HG03354 (cell line): ENCODE measurements at regions not wholly inside any gene's neighbourhood (a gene's known extent, or its start where the extent isn't known, plus 50 kb on each side); places are given as distances from the start of the nearest gene placed in this dataset.

Experiments
- ATAC-seq: cut with Tn5 transposase; IDR thresholded peaks from one replicate; pipeline ENCODE4 v1.9.1; 2021; ENCODE audit warnings: mild to moderate bottlenecking; ENCODE audit not compliant: unreplicated experiment, poor library complexity, severe bottlenecking

DNA sequence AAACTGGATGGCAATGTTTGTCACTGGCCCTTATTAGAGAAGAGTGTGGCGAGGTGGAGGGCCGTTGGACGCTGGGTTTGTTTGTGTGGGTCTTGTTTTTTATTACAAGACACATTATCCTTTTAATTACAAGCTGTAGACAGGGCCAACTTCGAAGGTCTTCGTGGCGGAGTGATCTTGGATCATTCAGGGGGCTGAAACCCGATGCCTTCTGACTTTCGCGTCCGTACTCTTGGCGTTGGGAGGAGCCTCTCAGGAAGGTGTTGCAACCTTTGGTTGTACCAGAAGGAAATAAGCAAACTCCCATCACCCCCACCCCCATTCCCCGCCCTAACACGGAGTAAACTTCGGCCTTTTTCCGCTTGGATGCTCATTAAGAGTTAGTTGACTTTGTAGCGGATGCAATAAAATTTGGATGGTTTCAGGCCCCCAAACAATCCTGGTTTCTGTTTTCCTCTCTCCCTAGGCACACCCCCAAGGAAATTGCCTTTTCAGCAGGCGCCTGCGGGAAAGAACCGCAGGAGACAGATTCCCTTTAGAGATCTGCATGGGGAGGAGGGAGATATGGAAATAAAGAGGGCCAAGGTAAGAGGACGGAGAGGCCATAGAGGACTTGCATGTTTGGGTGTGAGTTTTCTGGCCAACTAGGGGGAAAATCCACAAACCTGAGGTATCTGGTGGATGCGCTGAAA is 294.5 kb upstream of the NFE2L3 start:
- ATAC-seq = no peak

DNA sequence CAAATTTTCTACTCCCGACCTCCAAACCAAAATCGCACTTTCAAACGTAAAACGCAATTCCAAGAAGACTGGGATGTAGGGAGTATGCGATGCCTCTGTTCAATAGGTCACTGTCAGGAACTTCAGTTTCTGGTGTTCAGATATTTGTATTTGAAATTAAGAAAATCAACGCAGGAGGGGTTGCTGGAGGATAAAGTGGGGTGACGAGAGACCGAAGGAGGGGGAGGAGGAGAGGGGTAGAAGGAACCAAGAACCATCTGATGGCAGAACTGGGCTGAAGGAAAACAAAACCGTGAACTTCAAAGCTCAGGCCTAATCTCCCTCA is 293.8 kb upstream of the NFE2L3 start:
- ATAC-seq = no peak

DNA sequence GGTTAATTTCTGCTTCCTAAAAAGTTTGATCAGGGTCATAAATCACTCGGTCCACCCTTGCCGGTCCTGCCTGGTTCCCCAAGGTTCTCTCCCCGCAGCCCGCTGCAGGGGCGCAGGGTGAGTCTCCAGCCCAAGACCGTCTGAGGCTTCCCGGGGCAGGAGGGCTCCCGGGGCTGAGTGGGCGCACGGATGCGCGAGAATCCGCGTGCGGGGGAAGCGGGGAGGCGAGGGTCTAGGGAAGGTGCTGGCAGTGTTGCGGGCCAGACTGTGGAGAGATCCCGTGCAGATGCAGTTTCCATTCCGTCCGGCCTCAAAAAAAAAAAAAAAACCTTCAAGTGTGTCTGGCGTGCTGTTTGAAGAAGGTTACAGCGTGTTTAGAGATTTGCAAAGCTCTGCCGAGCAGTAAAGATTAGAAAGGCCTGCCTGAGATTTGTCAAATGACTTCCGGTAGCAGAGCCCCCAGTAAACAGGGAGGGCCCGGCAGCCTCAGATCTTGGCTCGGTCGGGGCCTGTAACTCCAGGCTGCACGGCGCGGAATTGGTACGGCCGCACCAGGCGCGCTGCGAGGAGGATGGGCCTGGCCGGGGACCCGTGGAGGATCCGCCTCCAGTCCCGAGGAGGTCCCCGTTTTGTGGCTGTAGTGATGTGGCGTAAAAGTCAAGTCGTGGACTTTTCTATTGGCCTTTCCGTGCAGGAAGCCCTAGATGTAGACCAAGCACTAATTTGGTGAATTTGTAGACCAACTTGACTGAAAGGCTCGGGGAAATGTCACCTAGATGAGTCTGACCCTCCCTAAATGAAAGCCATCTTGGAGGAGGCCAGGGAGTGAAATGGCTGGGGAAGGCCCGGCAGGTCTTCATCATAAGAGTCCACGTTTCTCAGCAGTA is 293.2 kb upstream of the NFE2L3 start:
- ATAC-seq = no peak

DNA sequence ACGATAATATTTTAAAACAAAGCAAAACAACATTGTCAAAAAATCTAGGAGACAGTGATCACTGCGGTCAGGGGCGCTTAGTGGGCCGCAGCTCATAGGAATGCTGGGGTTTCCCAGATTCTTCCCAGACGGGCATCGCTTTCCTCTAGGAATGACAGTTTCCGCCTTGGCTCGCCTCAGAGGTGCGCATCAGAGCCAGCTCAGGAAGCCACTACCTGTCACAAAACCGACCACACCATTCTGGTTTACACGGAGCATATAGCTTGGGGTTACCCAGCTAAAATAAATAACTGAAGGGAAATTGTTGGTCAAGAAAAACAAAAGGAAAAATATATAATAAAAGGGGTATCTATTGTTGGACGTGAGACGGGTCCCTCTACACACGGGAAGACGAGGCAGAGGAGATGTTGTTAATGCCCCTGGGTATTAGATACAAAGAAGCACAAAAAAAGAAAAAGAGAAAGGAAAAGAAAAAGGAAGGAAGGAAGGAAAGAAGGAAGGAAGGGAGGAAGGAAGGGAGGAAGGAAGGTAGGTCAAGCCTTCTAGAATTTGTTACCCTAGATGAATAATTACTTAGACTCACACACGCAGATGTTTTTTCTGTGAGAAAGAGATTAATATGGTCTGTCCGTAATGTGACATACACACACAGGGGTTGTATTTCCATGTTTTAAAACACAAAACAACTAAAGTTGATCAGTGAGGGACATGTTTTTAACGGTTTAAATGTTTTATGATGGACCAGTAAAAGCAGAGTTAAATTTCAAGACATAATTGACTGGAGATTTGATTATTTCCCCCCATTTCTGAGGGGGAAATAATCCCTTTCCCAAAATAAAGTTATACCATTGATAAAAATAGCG is 292.4 kb upstream of the NFE2L3 start:
- no peak for ATAC-seq

DNA sequence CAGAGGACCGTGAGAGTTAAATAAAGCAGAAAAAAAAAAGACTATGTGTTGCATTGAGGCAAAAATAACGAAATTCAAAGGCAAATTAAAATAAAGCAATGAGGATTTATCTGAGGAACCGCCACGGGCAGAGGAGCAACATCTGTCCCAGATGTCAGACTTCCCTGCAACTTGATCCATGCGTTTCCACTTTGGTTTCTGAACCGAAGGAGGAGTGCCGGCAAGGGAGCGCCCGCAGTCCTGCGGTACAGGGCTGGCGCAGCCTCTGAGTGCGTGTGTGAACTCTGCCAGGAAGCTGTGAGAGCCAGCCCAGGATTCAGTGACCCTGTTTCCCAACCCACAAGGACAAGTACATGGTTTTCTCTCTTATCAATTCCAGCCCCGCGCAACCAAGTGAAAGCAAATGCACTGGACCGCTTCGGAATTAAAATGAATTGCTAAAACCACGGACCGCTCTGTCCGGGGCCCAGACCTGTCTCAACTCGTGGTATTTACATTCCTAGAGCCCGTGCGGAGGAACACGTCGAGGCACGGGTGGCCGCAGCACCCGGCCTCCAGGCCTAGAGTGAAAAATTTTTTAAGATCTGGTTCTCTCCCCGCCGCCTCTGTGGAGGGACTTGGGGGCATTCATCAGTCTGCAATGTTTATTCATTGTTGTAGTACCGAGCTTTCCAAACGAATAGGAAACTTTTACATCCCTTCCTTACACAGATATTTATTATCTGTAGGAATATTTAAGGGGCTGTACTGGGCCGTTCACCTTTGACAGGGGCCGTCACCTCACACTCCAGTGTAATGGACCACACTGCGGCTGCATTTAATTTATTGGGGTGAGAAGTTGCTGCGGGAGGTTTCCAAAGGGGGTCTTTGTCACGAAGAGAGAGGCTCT is 291.5 kb upstream of the NFE2L3 start:
- no peak for ATAC-seq

DNA sequence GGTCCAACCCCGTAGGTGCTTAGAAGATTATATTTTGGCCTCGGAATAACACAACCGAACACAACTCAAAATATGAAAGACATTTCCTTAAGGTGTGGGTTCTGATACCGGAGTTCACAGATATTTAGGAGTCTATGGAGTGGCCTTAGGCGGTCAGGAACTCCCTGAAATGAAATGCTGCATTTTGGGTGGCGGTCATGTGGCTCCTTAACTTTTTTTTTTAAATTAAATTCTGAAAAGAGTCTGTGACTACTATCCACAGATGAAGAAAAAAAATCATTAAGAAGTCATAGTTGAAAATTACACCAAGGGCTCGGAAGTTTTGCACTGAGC is 290.9 kb upstream of the NFE2L3 start:
- no peak for ATAC-seq

DNA sequence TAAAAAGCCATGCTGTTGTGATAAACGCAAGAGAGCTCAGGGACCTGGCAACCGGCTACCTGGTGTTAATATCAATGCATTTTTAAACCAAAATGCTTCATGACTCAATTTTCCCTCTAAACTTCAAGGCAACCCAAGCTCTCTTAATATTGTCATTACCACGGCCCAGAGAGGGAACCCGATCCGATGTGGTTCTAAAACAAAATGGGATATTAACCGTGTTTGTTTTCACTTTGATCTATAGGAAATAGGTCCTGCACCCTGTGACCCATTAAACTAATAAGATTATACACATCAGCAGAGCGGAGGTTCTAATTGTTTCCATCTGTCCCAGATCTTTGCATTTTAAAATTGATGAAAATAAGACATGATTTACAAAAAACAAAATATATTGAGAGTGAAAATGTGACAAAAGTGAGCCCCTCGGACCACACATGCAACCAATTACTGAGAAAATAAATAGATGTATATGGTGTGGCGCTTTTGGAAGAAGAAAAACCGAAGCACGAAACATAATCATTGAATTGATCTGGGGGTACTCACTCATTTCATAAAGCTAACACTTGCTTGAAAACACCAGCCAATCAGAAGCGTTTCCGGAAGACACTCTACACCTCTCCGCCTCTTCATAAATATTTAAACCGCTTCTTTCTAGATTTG is 290.3 kb upstream of the NFE2L3 start:
- ATAC-seq = no peak

DNA sequence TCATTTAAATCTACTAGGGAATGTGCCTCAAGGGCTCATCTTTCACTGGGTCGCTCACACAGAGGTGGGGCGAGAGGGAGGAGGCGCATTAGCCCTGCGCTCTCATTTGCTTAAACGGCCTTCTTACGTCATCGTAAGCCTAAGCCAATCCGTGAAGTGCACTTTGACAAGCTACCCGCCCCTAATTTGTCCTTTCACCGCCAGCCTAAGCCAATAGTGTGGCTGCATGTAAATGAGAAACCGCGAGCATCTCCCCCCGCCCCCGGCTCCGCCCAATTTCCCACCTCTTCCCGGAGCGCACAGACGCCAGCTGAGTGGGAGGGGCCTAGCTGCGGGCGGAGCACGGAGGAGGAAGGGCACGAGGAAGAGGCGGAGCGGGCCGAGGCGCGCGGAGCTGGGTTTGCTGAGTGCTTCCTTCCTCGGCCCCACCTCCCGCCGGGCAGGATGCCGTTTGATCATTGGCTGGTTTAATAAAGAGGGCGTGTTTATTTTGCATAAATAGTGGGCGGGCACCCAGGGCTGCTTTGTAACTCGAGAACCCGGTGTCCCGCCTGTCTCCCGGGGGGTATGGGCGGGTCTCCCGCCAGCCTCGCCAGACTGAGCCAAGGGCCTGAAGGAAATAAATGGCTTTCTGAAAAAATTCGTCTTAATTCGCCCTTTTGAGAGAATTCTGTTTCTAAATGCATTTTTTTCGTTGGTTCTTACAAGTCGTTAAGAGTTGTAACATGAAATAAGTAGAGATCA is 289.6 kb upstream of the NFE2L3 start:
- peak; percentile 92 for ATAC-seq

DNA sequence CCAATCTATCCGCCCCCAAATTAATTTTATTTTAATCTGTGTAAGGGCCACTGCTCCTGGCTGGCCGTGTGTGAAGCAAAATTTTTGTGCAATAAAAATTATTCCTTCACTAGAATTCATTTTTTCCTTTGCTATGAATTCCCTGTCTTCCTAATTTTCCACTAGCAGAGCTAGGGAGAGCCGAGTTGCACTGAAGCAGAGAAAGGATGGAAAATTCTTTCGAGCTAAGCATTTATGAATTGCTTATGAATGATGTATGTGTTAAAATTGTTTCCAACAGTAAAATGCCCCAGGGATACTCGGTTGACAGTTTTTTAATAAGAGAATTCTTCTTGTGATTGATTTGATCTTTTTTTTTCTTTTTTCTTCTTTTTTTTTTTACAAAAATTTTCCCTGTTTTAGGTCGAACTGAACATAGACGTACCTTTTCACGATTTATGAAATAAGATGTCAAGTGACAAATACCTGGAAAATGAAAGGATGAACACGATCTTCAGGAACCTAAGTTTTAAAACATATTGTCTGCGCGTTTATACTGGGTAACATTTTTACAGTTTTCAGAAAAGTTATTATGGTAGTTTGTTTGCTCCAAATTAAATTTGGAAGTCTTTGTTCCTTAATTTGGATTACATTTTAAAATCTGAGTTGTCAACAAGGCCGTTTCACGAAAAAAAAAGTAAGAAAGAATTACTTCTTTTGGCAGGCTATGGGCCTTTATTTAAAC is 288.8 kb upstream of the NFE2L3 start:
- no peak for ATAC-seq

DNA sequence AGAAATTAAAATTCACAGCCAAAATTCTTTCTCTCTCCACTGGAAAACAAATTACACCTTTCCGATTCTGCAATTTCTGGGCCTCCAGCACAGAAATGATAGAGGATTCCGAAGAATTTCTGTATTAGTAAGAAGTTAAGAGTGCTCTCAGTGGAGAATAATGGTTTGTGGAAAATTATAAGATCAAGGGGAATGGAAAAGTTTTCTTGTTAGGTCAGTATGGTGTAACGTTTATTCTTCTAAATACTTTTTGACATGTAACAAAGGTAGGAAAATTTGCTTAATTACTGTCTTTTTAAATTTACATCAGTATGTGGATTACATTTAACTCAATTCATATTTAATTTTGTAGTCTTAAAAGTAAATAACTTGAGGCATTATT is 288.3 kb upstream of the NFE2L3 start:
- ATAC-seq = no peak

DNA sequence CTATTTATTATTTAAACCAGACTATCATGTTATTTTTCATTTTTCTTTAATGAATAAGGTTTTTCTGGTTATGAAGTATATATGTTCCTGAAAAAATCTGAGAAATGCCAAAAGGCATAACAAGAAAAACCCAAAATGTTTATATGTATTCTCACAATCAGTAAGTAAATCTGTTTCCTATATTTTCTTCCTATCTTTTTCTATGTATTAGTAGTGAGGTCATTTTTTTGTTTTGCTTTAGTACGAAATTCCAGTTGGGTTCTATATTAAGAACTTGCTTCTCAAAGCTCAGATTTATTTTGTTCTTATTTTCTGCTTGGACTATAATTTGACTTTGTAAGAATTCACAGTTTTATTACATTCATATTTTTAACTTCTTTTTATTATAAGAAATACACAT is 287.5 kb upstream of the NFE2L3 start:
- ATAC-seq = no peak

DNA sequence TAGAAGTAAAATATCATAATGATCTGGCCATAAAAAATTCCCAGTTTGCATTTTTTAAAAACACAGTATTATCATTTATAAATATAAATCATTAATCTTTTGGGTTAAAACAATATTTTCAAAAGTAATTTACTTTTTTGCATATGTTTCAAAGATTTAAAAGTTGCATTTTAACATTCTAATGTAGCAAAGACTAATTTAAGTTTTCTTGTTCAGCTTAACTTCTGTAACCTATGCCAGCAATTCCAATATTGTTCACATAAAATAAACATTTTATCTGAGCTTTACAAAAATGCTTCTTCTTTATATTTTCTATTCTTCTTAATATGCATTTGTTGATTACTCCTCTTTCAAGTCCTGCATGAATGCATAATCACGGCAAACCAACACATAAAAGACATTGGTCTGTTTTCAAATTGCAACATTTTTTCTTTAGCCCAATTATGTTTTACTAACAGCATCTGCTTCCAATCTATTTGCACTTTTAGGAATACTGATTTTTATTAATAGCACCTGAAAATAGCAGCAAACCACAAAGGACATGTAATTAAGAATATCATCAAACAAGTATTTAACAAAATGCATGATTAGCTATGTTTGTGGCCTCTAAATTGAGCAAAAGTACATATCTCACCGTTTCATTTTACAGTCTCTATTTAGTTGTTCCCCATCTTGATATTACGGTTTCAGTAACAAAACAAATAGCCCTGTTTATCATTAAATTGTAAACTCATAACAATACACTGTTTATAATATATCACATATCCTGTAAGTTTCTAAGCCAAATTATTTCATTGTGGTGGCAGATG is 286.9 kb upstream of the NFE2L3 start:
- ATAC-seq = no peak

DNA sequence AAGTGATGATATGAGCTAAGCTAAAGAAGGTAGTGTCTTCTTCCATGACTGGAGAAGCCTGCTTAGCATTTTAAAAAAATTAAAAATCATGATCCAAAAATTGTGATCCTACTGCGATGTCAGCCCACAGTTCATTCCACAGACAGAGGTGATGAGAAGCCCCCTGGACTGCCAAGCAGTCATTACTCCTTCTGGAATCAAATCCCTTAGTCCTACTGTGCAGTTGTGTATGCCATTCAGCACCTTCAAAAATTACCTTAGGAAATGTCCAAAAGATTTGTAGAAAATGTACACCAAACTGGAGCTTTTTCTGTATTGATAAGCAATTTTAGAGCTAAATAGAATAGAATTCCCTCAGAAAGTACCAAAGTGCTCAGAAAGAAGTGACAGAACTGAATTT is 283.5 kb upstream of the NFE2L3 start:
- no peak for ATAC-seq

DNA sequence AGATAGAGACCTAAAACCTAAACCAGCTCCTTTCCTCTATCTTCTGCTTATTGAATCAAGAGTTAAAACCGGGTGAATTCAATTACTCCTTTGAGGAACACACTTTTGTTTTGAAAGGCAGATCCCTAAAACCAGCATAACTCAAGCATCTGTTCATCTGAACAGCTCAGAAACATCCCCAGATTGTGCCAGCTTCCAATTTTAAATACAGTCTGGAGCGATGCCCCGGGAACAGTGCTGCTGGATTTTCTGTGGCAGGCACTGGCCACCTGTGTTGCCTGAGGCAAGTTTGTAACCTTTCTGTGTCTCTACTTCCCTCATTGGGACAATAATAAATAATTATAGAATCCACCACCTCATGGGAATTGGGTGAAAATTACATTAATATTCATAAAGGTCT is 281.4 kb upstream of the NFE2L3 start:
- no peak for ATAC-seq

DNA sequence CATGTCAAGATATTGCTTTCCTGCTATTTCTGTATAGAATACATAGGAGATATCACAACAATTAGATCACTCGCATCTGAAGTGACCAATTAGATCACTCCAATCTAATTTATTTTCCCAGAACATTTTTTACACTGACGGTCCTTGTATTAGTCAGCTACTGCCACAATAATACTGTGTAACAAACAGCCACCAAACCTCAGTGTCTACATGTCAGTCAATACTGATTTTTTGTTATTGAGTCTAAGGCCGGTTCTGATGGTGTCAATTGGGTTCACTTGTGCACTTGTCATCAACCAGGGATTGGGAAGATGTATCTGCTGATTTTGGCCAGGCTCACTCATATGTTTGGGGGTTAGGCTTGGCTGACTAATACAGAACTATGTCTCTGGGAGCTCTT is 275.9 kb upstream of the NFE2L3 start:
- ATAC-seq = no peak

DNA sequence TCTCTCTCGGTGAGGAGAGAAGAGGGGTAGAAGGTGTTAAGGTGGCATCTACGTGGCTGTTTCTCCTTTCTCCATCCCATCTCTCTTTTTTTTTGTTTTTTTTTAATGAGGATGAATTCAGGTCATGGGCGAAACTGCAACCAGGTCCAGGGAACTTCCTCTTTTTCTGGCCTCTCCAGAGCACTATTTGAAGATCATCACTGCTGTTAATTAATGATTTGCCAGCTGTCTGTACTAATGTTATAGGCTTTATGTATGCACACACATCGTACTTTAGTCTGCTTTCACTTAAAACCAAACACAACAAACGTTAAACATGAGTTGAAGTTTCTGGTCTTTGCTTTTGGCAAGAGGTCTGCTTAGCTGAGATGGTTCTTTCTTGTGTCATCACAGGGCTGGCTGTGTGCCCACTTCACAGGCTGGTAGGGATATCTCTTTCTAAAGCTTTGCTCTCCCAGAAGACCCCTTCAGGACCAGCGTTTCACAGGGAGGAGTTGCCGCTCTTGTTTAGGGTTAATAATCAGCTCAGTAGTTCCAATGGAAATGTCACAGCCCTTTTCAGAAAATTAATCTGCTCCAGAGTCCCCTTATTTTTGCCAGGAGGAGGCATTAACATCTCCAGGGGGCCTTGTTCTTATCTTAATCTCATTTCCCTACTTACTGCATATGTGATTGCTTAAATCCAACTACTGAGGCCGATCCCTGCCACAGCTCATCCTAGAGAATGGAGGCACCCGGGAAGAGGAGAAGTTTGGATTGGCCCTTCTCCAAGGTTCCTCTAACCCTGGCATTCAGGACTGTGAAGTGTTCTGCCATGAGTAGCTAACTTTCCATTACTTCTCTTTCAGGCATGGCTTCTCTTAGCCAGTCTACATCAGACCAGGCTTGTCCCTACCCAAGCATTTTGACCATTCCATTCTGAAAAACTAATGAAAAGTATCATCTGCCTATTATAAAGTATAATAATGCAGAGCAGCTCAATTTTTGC is 273.9 kb upstream of the NFE2L3 start:
- peak; percentile 75 for ATAC-seq
